ENCODE measurements at regions not wholly inside any gene's neighbourhood (a gene's known extent, or its start where the extent isn't known, plus 50 kb on each side); places are given as distances from the start of the nearest gene placed in this dataset.

DNA sequence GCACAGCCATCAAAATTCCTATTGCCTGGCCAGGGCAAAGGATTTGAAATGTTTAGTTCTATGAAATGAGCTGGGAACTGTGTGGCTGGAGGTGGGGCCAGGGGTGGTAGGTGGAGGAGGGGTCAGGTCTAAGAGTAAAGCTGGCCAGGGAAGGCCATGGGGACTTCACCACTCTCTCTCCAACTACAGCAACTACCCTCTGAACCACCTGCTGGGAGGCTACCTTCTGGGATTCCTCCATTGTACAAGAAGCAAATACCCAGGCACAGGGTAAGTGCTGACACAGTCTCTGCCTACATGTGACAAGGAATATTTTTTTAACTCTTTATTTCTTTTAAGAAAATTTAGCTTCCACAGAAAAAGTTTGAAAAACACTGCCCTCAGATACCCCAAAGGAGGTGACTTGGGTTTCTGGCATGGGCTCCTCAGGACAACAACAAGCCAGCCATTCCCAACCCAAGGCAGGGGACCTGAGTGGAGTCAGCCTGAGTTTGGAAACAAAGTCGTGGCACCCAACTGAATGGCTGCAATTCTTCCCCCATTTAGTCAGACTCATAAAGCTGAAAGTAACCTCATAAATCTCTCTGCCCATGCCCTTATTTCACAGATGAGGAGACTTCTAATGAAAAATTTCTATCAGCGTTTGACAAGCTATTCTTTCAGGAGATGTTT is 593.8 kb upstream of the DIPK2B start:
- TF ChIP-seq, protein P1, sequence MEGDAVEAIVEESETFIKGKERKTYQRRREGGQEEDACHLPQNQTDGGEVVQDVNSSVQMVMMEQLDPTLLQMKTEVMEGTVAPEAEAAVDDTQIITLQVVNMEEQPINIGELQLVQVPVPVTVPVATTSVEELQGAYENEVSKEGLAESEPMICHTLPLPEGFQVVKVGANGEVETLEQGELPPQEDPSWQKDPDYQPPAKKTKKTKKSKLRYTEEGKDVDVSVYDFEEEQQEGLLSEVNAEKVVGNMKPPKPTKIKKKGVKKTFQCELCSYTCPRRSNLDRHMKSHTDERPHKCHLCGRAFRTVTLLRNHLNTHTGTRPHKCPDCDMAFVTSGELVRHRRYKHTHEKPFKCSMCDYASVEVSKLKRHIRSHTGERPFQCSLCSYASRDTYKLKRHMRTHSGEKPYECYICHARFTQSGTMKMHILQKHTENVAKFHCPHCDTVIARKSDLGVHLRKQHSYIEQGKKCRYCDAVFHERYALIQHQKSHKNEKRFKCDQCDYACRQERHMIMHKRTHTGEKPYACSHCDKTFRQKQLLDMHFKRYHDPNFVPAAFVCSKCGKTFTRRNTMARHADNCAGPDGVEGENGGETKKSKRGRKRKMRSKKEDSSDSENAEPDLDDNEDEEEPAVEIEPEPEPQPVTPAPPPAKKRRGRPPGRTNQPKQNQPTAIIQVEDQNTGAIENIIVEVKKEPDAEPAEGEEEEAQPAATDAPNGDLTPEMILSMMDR (IDR thresholded peaks at IDR 0.05; ENCODE audit: low read depth, low read length) = no peak
- TF ChIP-seq MYC (IDR thresholded peaks at IDR 0.05; ENCODE audit: low read depth, low read length) (no peak), POLR2A (IDR thresholded peaks at IDR 0.05; ENCODE audit: extremely low read depth, insufficient read length) (no peak)
- TF ChIP-seq, protein P2, sequence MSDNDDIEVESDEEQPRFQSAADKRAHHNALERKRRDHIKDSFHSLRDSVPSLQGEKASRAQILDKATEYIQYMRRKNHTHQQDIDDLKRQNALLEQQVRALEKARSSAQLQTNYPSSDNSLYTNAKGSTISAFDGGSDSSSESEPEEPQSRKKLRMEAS (IDR thresholded peaks at IDR 0.05; ENCODE audit: low read depth, low read length) = no peak
- DNase-seq (ENCODE audit: low read depth) = no peak

DNA sequence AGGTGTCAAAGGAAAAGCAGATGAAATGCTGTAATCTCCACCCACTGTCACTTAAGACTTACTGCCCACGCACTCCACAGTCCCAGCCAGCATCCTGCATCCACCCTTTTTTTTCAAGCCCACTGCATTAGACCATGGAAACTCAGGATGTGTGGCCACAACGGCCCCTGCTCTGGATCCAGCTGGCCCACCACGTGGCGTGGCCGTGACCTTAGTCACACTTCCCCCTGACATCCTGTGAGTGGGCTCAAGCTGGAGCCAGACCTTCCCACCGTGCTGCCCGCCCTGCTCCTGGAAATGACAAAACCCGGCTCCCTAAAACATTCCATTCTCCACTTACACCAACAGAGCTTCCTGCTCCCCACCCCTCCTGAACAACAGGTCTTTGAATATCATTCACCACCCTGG is 588.3 kb upstream of the DIPK2B start:
- TF ChIP-seq, protein P1 (IDR thresholded peaks at IDR 0.05; ENCODE audit: low read depth, low read length) = no peak
- TF ChIP-seq, protein P2 (IDR thresholded peaks at IDR 0.05; ENCODE audit: low read depth, low read length) = no peak
- no peak overlapping the region for H3K4me3 ChIP-seq (ENCODE audit: low read depth, low read length)
- DNase-seq (ENCODE audit: low read depth) = peak; percentile 29

More for the DNA sequence above, 593.8 kb upstream of the DIPK2B start:
- no peak overlapping the region for H3K4me3 ChIP-seq (ENCODE audit: low read depth, low read length)

DNA sequence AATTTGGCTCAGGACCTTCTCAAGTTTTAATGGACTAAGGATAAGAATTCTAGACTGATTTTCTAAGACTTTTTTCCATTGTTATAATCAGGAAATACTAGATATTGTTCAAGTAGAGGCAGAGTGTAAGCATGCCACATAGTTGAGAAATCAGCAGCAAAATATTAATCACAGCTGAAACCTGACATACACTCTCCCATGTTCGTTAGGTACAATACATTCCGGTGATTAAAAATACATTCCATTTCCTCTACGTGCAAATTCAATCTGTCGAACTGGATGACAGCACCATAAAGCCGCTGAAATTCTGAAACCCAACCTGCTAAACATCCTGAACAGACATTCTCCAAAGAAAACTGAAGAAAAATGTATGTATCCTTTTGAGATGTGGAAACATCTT is 587.6 kb upstream of the DIPK2B start:
- no peak overlapping the region for H3K4me3 ChIP-seq (ENCODE audit: low read depth, low read length)
- TF ChIP-seq, protein P2 (IDR thresholded peaks at IDR 0.05; ENCODE audit: low read depth, low read length) = no peak
- TF ChIP-seq POLR2A (IDR thresholded peaks at IDR 0.05; ENCODE audit: extremely low read depth, insufficient read length) (no peak), MYC (IDR thresholded peaks at IDR 0.05; ENCODE audit: low read depth, low read length) (no peak)
- TF ChIP-seq, protein P1 (IDR thresholded peaks at IDR 0.05; ENCODE audit: low read depth, low read length) = no peak
- DNase-seq (ENCODE audit: low read depth) = no peak

DNA sequence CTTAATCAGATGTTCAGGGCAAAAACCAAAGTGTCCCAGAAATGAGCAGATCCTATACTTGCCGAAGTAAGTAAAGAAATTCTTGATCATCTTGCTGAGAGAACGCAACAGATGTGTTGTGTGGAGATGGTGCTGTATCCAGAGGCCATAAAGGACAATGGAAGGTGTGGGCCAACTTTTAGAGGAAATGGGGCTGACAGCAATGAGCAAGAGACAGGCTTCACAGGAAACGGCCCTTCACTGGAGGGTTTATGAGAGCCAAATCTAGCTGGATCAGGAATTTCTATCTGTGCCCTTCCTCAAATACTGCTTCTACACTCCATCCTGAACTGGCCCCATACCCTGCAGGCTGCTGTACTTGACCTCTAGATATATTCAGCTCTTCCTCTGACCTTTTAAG is 583.9 kb upstream of the DIPK2B start:
- TF ChIP-seq MYC (IDR thresholded peaks at IDR 0.05; ENCODE audit: low read depth, low read length) = no peak
- TF ChIP-seq POLR2A (IDR thresholded peaks at IDR 0.05; ENCODE audit: extremely low read depth, insufficient read length) = no peak
- TF ChIP-seq, protein P1 (IDR thresholded peaks at IDR 0.05; ENCODE audit: low read depth, low read length) = no peak
- TF ChIP-seq, protein P2 (IDR thresholded peaks at IDR 0.05; ENCODE audit: low read depth, low read length) = no peak
- no peak for DNase-seq (ENCODE audit: low read depth)

DNA sequence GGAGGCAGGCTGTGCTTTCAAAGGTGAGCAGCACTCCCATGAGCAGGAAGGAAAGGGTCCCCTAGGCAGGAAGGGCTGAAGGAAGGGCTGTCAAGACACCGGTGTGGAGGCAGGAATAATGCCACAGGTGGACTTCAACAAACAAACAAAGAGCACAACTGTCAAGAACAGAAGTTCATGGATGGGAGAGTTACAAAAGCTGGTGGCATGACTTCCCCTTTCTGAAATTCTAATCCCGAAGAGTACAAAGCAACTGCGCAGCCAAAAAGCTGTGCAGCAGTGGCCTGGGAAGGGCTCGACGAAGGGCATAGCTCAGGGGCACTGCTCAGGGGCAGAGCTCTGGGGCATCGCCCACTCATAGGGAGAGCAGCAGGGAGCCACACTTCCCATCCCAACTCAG is 582.3 kb upstream of the DIPK2B start:
- TF ChIP-seq, protein P1 (IDR thresholded peaks at IDR 0.05; ENCODE audit: low read depth, low read length) = no peak
- TF ChIP-seq POLR2A (IDR thresholded peaks at IDR 0.05; ENCODE audit: extremely low read depth, insufficient read length) (no peak), MYC (IDR thresholded peaks at IDR 0.05; ENCODE audit: low read depth, low read length) (no peak)
- TF ChIP-seq, protein P2 (IDR thresholded peaks at IDR 0.05; ENCODE audit: low read depth, low read length) = no peak
- no peak overlapping the region for H3K4me3 ChIP-seq (ENCODE audit: low read depth, low read length)
- DNase-seq (ENCODE audit: low read depth) = peak; percentile 36

More for the DNA sequence above, 583.9 kb upstream of the DIPK2B start:
- H3K4me3 ChIP-seq (ENCODE audit: low read depth, low read length) = no peak overlapping the region

Data from NB4 (cell line).